Activated T-cell treated with anti-CD3 and anti-CD28 coated beads, Interleukin-2, amount 50 U/mL, for 24 hours (primary cell): ENCODE measurements at regions not wholly inside any gene's neighbourhood (a gene's known extent, or its start where the extent isn't known, plus 50 kb on each side); places are given as distances from the start of the nearest gene placed in this dataset.

Experiments
- DNase-seq: peaks from one replicate; pipeline ENCODE4 v3.0.0-alpha.2; 2020
- H3K27ac Mint-ChIP-seq: 2 replicates; pipeline ENCODE4 v1.8.0; 2020; ENCODE audit warnings: mild to moderate bottlenecking, mixed read lengths
- H3K27me3 Mint-ChIP-seq: 2 replicates; pipeline ENCODE4 v1.8.0; 2020; ENCODE audit warnings: mixed read lengths
- H3K36me3 Mint-ChIP-seq: 2 replicates; pipeline ENCODE4 v1.8.0; 2020; ENCODE audit warnings: low read depth, mixed read lengths
- H3K4me1 Mint-ChIP-seq: 2 replicates; pipeline ENCODE4 v1.8.0; 2020; ENCODE audit warnings: low read depth, mixed read lengths
- H3K4me3 Mint-ChIP-seq: 2 replicates; pipeline ENCODE4 v1.8.0; 2020; ENCODE audit warnings: mild to moderate bottlenecking, moderate library complexity, mixed read lengths
- H3K9me3 Mint-ChIP-seq: 2 replicates; pipeline ENCODE4 v1.8.0; 2020; ENCODE audit warnings: mixed read lengths

DNA sequence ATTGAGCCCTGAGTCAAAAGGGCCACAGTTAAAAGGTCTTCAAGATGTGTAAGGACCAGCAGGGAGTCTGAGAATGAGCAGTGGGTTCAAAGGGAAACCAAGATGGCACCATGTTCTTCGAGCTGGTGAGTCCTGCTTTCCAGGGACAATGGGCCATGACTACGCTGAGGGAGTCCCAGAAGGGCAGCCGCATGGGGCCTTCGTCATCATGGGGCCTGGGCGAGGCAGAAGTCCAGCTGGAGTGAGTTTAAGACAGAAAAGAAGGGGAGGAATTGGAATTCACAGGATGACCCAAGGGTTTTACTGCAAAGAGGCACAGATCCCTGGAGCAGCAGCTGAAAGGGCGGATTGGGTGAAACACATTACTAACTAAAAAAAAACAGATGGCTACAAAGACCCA lies 340.8 kb upstream of the MYT1L start:
- no peak overlapping the region for H3K27ac Mint-ChIP-seq

DNA sequence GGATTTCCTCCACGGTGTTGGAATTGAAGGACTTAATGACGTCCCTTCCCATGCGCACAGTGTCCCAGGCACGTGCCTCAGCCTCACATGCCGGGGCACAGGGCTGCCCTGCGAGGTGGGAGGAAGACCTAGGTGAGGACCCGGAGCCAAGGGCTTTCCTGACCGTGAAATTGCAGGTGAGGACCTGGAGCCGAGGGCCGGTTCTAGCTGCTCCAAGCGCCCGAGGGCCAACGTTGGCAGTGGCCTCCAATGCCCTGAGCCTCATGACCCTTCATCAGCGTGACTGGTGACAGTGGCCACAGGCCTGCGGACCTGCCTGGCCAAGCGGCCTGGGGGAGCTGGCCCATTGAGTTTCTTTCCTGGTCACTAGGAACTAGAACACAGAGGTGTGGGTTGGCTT lies 338.2 kb upstream of the MYT1L start:
- no peaks in the 10 kb centered on the region for H3K9me3 Mint-ChIP-seq
- H3K4me3 Mint-ChIP-seq, result no peak overlapping the region
- no peaks in the 10 kb centered on the region for H3K36me3 Mint-ChIP-seq
- H3K27ac Mint-ChIP-seq, result no peak overlapping the region
- H3K4me1 Mint-ChIP-seq, result no peaks in the 10 kb centered on the region
- DNase-seq, result no peak
- no peaks in the 10 kb centered on the region for H3K27me3 Mint-ChIP-seq

More for the DNA sequence above, 340.8 kb upstream of the MYT1L start:
- Mint-ChIP-seq H3K36me3 (no peaks in the 10 kb centered on the region), H3K4me3 (no peak overlapping the region), H3K27me3 (no peaks in the 10 kb centered on the region), H3K9me3 (no peaks in the 10 kb centered on the region), H3K4me1 (no peaks in the 10 kb centered on the region)
- no peak for DNase-seq

DNA sequence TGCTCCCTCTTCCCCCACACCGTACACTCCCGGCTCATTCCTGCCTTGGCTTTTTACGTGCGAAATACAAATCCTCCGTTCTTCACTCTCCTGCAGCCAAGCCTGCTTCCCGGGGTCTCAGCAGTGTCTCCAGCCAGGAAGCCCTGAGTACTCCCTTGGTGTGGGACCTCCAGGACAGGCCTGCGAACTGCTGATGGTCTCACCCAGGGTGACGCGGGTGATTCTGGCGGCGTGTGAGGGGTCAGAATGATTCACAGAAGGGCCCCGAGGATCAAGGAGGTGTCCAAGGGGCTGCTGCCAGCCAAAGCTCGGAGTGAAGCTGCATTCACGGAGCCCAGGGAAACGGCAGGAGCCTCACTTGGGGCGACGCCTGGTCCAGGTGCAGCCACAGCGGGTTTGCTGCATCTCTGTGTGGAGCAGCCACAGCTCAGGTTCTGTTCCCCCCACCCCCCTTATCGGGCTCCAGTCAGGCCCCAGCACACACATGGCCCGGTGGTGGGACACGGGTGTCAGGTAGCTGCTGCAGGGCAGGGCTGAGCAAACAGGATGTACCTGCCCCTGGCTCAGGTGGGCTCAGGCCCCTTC lies 337.7 kb upstream of the MYT1L start:
- H3K4me3 Mint-ChIP-seq, result no peak overlapping the region
- H3K27ac Mint-ChIP-seq, result no peak overlapping the region
- H3K36me3 Mint-ChIP-seq, result no peaks in the 10 kb centered on the region

DNA sequence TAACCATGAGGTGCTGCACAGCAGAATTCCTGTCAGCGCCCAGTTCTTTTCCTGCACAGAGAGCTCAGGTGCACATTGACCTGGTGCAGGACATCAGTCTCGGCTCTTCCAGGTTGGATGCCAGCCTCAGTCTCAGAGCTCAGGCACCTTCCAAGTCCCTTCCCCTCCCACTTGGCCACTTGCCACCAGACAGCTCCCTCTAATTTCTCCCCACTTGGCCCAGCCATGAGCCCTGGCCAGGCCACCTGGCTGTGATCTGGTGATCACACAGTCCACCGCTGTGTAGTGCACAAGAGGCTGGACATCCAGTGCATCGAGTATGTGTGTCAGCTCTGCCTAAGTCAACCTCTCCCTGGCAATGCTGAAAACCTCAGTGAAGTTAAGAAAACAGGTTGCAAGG lies 336.6 kb upstream of the MYT1L start:
- Mint-ChIP-seq H3K4me3 (no peak overlapping the region), H3K4me1 (no peaks in the 10 kb centered on the region), H3K36me3 (no peaks in the 10 kb centered on the region), H3K27ac (no peak overlapping the region), H3K27me3 (no peaks in the 10 kb centered on the region), H3K9me3 (no peaks in the 10 kb centered on the region)
- DNase-seq, result no peak

More for the DNA sequence above, 337.7 kb upstream of the MYT1L start:
- DNase-seq, result no peak
- H3K27me3 Mint-ChIP-seq, result no peaks in the 10 kb centered on the region
- H3K9me3 Mint-ChIP-seq, result no peaks in the 10 kb centered on the region
- H3K4me1 Mint-ChIP-seq, result no peaks in the 10 kb centered on the region

DNA sequence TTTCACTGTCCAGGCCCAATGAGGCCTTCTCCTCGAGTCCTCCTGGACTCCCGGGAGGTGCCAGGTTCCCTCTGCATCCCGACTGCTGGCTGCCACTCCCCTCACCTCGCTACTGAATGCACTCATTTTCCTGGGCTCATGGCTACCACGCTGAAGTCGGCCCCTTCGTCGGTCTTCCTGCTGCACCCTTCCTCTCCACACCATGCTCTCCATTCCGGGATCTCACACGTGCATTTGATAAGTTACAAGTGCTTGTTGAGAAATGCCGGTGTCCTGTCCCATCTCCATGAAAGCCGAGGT lies 334.7 kb upstream of the MYT1L start:
- Mint-ChIP-seq H3K9me3 (no peaks in the 10 kb centered on the region), H3K27ac (no peak overlapping the region), H3K4me1 (no peaks in the 10 kb centered on the region), H3K4me3 (no peak overlapping the region), H3K36me3 (no peaks in the 10 kb centered on the region), H3K27me3 (no peaks in the 10 kb centered on the region)
- no peak for DNase-seq

DNA sequence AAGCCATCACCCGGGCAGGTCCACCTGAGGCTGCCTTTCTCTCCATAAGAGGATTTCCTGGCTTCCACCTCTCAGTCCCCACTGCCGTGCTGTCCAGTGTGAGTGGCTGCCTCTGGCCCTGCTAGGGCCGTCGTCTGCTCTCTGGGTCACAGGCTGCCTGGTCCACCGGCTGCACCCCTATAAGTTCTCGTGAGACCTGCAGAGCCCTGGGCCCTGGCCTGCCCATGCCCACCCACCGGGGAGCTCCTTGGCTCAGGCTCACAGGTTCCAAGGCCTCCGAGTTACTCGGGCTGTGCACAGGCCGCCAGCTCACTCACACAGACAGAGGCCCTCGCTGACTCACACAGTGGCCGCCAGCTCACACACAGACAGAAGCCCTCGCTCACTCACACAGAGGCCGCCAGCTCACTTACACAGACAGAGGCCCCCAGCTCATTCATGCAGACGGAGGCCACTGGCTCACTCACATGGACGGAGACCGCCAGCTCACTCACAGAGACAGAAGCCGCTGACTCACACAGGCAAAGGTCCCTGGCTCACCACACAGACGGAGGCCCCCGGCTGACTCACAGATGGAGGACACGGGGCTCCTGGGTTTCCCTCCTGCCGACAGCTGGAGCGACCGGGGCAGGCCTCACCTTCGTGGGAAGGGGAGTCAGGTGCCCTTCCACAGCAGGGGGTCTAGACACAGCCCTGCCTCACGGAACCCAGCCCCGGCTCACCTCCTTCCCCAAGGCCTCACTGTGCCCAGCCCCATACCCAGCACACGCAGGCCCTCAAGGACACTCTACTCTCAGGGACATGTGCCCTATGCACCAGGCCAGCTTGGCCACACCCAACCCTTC lies 334.1 kb upstream of the MYT1L start:
- Mint-ChIP-seq H3K4me1 (no peaks in the 10 kb centered on the region), H3K27ac (no peak overlapping the region), H3K27me3 (no peaks in the 10 kb centered on the region), H3K4me3 (no peak overlapping the region), H3K9me3 (no peaks in the 10 kb centered on the region), H3K36me3 (no peaks in the 10 kb centered on the region)
- no peak for DNase-seq

DNA sequence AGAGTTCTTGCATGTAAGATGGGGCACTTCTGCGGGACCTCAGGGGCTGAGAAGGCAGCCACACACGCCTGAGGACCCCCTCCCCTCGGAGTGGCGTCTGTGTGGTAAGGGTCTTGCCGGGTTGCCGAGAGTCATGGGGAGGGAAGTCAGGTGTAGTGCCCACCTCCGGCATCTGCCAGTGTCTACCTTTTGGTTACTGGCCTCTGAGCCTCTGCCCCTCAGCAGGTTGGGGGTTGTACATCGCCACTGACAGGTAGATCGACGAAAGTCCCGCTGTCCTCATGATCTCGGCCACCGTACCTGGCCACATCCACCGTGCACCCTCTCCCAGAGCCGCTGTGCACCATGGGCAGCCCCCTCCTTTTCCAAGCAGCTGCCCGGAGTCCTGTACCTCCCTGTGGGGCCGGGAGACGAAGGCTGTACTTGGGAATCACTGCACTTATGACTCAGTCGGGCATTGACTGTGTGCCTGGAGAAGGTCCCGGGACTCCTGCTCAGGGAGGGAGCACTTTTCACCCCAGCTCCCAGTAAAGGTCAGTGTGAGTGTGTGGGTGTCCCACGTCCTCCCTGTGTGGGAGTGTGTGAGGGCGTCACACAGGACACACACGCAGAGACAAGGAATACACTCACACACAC lies 332.4 kb upstream of the MYT1L start:
- no peaks in the 10 kb centered on the region for H3K27me3 Mint-ChIP-seq
- no peak for DNase-seq
- H3K4me3 Mint-ChIP-seq, result no peak overlapping the region
- peaks cover under 1% of the 10 kb centered on the region for H3K9me3 Mint-ChIP-seq
- no peaks in the 10 kb centered on the region for H3K4me1 Mint-ChIP-seq
- peaks cover 3% of the 10 kb centered on the region for H3K36me3 Mint-ChIP-seq
- no peak overlapping the region for H3K27ac Mint-ChIP-seq

DNA sequence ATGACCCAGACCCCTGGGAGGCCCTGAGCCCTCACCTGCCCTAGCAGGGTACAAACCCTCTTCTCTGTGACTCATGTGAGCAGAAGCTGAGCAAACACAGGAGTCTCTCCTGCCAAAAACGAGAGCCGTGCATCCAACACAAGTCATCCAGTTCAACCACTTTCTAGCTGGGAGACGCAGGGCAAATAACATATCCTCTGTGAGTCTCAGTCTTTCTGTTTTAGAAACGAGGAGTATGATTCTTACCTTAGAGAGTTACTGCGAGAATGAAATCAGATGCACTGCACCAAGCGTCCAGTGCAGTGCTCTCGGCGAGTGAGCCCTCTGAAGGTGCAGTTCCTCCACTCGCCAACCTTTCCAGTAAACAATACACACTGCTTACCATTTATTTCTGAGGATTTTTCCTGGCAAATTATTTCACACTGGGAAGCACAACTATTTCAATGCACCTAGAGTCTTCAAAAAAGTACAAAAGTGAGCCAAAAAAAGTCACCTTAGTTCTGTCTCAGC lies 331.8 kb upstream of the MYT1L start:
- no peak for DNase-seq
- Mint-ChIP-seq H3K27me3 (no peaks in the 10 kb centered on the region), H3K36me3 (peaks cover 3% of the 10 kb centered on the region), H3K4me3 (no peak overlapping the region), H3K27ac (no peak overlapping the region), H3K4me1 (peaks cover under 1% of the 10 kb centered on the region), H3K9me3 (peaks cover 5% of the 10 kb centered on the region)

DNA sequence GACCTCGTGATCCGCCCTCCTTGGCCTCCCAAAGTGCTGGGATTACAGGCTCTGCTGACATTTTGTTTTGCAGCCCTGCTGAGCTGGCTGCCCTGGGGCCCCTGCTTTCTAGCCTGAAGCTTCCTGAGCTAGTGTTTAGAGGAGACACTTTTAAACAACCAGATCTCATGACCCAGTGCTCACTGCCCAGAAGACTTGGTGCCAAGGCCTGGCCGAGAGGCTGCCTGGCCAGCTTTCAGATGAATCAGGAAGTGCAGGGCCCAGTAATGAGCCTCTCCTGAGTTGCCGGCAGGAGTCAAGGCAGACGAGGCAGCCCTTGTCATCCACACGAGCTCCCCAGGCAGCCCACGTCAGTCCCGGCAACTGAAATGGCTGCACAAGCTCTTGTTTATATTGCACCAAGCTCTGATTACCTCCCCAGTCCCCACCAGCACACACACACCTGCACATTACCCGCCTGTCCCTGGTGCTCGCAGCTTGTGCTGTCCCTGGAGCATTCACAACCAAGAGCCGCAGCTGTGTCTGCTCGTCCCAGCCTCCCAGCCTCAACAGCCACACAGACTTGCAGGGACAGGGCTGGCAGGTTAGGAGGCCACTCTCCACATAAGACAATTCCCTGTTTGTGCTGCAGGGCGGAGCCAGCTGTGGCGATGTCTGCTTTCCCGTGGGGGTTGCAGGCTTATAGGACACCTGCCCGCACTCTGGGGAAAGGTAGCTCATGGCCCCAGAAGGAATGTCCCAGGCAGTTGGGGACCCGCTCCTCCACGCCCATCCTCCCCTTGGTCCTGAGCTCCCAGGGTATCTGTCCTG lies 331.2 kb upstream of the MYT1L start:
- no peaks in the 10 kb centered on the region for H3K27me3 Mint-ChIP-seq
- H3K4me3 Mint-ChIP-seq, result no peak overlapping the region
- H3K9me3 Mint-ChIP-seq, result peaks cover 5% of the 10 kb centered on the region
- H3K4me1 Mint-ChIP-seq, result peaks cover 6% of the 10 kb centered on the region
- H3K36me3 Mint-ChIP-seq, result peaks cover 3% of the 10 kb centered on the region
- no peak overlapping the region for H3K27ac Mint-ChIP-seq
- DNase-seq, result no peak

DNA sequence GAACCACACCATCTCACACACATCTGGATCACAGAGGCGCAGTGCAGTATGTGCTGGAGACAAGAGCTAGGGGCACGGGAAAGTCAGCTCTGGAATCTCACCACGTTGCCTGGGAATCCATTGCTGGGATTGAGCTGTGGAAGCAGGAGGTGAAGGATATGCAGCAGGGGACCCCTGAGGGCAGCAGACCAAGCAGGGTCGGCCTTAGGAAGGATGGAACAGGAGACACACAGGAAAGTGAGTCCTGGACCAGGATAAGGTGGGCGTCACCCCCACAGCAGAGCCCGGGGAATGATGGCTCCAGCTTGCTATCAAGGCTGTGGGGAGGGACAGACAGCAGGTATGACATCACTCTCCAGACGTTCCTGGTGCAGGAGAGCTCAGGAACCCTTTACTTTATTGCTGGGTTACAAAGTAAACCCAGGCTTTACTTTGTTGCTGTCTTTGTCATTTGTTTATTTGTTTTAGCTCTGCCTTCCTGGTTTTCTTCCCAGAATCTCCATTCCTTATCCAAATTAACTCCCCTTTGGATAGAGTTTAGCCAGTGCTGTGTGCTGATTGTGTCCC lies 329.8 kb upstream of the MYT1L start:
- no peaks in the 10 kb centered on the region for H3K27me3 Mint-ChIP-seq
- DNase-seq, result no peak
- no peak overlapping the region for H3K4me3 Mint-ChIP-seq
- peaks cover 5% of the 10 kb centered on the region for H3K9me3 Mint-ChIP-seq
- H3K27ac Mint-ChIP-seq, result no peak overlapping the region
- peaks cover 12% of the 10 kb centered on the region for H3K4me1 Mint-ChIP-seq
- peaks cover 3% of the 10 kb centered on the region for H3K36me3 Mint-ChIP-seq

DNA sequence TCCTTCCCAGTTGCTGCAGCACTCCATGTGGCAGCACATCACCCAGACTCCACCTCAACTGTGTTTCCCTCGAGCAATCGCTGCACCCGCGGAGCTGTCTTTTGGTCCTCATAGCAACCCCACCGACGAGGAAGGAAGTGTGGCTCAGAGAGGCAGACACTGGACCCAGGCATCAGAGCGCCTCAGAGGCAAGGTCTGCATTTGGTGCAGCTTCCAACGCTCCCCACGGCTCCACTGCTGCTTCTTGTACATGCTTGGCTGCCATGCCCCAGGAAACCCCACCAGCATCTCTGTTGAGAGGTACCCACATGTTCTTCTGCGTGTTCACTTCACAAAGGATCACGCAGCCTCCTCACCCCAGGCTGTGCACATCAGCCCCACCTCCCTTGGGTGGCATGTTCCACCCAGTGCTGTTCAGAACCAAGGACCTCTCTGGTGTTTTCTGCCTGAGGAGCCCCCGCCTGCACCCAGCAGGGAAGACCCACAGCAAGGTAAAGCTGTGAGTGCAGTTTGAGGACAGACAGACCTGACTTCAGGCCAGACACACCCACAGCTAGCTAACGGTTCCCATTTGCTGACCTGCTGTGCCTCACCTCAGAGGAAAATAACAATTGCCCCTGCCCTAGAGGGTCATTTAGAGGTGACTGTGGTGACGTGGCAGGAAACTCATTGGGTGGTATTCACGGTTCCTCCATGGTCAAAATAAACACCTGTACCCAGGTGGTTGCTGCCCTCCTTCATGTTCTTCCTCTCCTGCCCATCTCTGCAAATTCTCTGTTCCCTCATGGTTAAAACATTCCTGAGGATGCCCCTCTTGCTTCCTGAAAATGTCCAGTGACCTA lies 326.3 kb upstream of the MYT1L start:
- peaks cover 12% of the 10 kb centered on the region for H3K4me1 Mint-ChIP-seq
- no peak overlapping the region for H3K27ac Mint-ChIP-seq
- H3K4me3 Mint-ChIP-seq, result no peak overlapping the region
- peaks cover 3% of the 10 kb centered on the region for H3K36me3 Mint-ChIP-seq
- no peak for DNase-seq
- no peaks in the 10 kb centered on the region for H3K27me3 Mint-ChIP-seq
- H3K9me3 Mint-ChIP-seq, result peaks cover 5% of the 10 kb centered on the region

DNA sequence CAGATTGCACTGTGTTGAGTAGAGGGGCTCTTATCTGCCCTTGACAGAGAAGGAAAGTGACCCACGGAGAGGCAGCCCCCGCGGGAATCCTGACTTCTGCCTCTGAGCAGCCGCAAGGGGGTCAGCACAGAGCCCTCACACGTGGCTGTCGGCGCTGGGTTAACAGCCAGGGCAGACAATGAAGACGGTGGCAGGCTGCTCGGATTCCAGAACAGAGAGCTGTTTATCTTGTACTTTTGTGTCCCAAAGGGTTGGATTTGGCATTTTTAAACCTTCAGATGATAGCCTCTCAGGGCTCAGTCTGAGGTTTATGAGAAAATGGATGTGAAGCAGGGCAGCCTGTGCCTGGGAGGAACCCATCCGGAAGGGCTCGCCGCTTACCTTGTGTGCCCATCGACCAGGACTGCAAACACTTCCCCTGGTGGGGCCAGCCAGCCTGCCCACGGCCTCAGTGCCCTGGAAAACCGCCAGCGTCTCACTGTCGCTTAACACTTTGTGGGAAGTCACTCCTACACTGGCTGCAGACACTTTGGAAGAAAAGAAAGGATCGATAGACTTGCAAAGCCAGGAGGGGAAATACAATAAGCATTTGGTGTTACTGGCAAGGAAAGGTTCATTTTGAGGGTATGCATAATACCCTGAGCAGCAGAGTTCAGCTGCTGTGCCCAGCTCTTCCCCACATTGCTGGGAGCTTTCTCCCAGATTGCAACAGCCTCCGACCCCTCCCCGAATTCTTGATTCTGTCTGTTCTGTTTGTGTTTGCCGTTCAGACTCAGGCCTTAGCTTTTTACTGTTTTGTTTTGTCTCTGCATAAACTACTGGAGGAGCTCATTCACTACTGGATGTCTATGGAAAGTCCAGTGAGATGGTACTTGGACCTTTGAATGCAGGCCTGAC lies 325.3 kb upstream of the MYT1L start:
- Mint-ChIP-seq H3K27me3 (no peaks in the 10 kb centered on the region), H3K36me3 (peaks cover 3% of the 10 kb centered on the region), H3K4me3 (no peak overlapping the region), H3K27ac (no peak overlapping the region), H3K4me1 (peaks cover 12% of the 10 kb centered on the region), H3K9me3 (peaks cover 5% of the 10 kb centered on the region)
- no peak for DNase-seq
